ENCODE measurements at regions not wholly inside any gene's neighbourhood (a gene's known extent, or its start where the extent isn't known, plus 50 kb on each side); places are given as distances from the start of the nearest gene placed in this dataset.

DNA sequence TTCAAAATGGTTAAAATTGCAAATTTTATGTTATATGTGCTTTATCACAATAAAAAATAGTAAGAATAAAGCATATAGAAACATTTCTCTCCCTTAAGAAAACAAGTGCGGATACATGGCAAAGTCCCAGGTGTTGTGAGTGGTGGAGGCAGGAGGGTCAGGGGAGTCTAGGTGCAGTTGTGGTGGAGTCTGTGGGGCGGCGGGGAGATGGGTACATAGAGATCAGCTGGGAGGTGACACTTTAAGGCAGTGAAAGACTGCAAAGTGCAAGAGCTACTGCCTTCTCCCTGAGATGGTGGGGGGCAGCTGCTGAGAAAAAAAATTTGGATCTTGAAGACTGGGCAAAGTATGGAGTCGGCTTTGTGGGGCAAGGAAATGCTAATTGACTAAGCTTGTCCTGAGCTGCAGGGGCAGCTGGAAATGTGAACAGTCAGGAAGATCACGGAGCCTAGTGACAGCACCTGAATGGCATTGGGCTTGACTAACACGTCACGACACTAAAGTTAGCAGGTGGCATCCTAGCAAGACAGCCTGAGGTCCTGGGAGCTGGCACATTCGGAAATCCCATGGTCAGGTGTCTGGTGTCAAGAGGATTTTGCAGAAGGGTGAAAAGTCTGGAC is 72.9 kb upstream of the IRS2 start:
- Mint-ChIP-seq H3K36me3 (ENCODE audit: insufficient read depth, unreplicated experiment) (no peaks in the 10 kb centered on the region), H3K4me3 (ENCODE audit: unreplicated experiment) (no peak overlapping the region), H3K27ac (ENCODE audit: unreplicated experiment) (no peak overlapping the region), H3K9me3 (ENCODE audit: unreplicated experiment) (peaks cover 16% of the 10 kb centered on the region), H3K4me1 (ENCODE audit: low read depth, unreplicated experiment) (peaks cover 6% of the 10 kb centered on the region), H3K27me3 (ENCODE audit: insufficient read depth, unreplicated experiment) (peaks cover 14% of the 10 kb centered on the region)
- H3K9me3 ChIP-seq: no peaks in the 10 kb centered on the region
- intact Hi-C loops (cut with micrococcal nuclease; ENCODE audit: unreplicated experiment): no loop called here
- no peaks in the 10 kb centered on the region for H3K4me1 ChIP-seq
- no peak for TF ChIP-seq CTCF (IDR thresholded peaks at IDR 0.05; ENCODE audit: insufficient read depth in 1 of 2, low read depth in 1 of 2, low read length in 1 of 2, severe bottlenecking in 1 of 2, unreplicated experiment in 1 of 2)
- no TSS peak for BruUV-seq (replicated peaks)
- no peak for DNase-seq
- no peaks in the 10 kb centered on the region for H3K36me3 ChIP-seq (ENCODE audit: control insufficient read depth, insufficient read depth, low read length)
- POLR2A ChIA-PET: no interaction called here
- H3K4me3 ChIP-seq (ENCODE audit: low read depth, low read length): no peak overlapping the region
- H3K27me3 ChIP-seq (replicated peaks; ENCODE audit: control insufficient read depth, insufficient read depth, low read length): no peaks in the 10 kb centered on the region
- CTCF ChIA-PET: no interaction called here

DNA sequence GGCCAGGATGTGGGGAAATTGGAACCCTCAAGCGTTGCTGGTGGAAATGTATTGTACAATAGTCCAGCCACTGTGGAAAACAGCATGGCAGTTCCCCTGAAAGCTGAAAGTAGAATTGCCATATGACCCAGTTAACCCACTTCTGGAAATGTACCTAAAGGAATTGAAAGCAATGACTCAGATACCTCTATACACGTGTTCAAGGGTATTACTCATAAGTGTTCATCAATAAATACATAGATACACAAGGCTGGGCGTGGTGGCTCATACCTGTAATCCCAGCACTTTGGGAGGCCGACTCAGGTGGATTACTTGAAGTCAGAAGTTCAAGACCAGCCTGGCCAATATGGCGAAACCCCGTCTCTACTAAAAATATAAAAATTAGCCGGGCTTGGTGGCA is 71.9 kb upstream of the IRS2 start:
- H3K9me3 Mint-ChIP-seq (ENCODE audit: unreplicated experiment): peaks cover 16% of the 10 kb centered on the region
- no peaks in the 10 kb centered on the region for H3K27me3 ChIP-seq (replicated peaks; ENCODE audit: control insufficient read depth, insufficient read depth, low read length)
- H3K4me1 Mint-ChIP-seq (ENCODE audit: low read depth, unreplicated experiment): peaks cover 6% of the 10 kb centered on the region
- TF ChIP-seq CTCF (IDR thresholded peaks at IDR 0.05; ENCODE audit: insufficient read depth in 1 of 2, low read depth in 1 of 2, low read length in 1 of 2, severe bottlenecking in 1 of 2, unreplicated experiment in 1 of 2): no peak
- POLR2A ChIA-PET: no interaction called here
- no peak overlapping the region for H3K4me3 Mint-ChIP-seq (ENCODE audit: unreplicated experiment)
- H3K36me3 Mint-ChIP-seq (ENCODE audit: insufficient read depth, unreplicated experiment): no peaks in the 10 kb centered on the region
- intact Hi-C loops (cut with micrococcal nuclease; ENCODE audit: unreplicated experiment): no loop called here
- peaks cover 15% of the 10 kb centered on the region for H3K27me3 Mint-ChIP-seq (ENCODE audit: insufficient read depth, unreplicated experiment)
- CTCF ChIA-PET: no interaction called here
- H3K36me3 ChIP-seq (ENCODE audit: control insufficient read depth, insufficient read depth, low read length): no peaks in the 10 kb centered on the region
- BruUV-seq (replicated peaks): no TSS peak
- H3K4me1 ChIP-seq: no peaks in the 10 kb centered on the region
- H3K4me3 ChIP-seq (ENCODE audit: low read depth, low read length): no peak overlapping the region
- DNase-seq: no peak
- no peak overlapping the region for H3K27ac Mint-ChIP-seq (ENCODE audit: unreplicated experiment)
- H3K9me3 ChIP-seq: no peaks in the 10 kb centered on the region

DNA sequence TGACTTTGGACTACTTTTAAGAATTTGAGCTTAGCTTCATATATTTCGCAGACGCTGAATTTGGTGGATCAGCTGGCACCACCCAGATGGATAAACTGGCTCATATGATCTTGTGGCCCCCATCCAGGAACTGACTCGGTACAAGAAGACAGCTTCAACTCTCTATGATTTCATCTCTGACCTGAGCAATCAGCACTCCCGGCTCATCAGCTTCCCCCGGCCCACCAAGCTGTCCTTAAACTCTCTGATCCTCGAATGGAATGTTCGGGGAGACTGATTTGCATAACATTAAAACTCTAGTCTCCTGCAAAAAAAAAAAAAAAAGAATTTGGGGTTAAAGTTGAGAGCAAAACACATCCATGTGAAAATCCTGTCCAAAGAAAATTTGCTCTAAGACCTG is 71.4 kb upstream of the IRS2 start:
- TF ChIP-seq CTCF (IDR thresholded peaks at IDR 0.05; ENCODE audit: insufficient read depth in 1 of 2, low read depth in 1 of 2, low read length in 1 of 2, severe bottlenecking in 1 of 2, unreplicated experiment in 1 of 2): no peak
- no peaks in the 10 kb centered on the region for H3K27me3 ChIP-seq (replicated peaks; ENCODE audit: control insufficient read depth, insufficient read depth, low read length)
- CTCF ChIA-PET: no interaction called here
- Mint-ChIP-seq H3K4me3 (ENCODE audit: unreplicated experiment) (no peak overlapping the region), H3K9me3 (ENCODE audit: unreplicated experiment) (peaks cover 16% of the 10 kb centered on the region), H3K36me3 (ENCODE audit: insufficient read depth, unreplicated experiment) (no peaks in the 10 kb centered on the region), H3K27ac (ENCODE audit: unreplicated experiment) (no peak overlapping the region), H3K27me3 (ENCODE audit: insufficient read depth, unreplicated experiment) (peaks cover 17% of the 10 kb centered on the region), H3K4me1 (ENCODE audit: low read depth, unreplicated experiment) (peaks cover 6% of the 10 kb centered on the region)
- no peaks in the 10 kb centered on the region for H3K36me3 ChIP-seq (ENCODE audit: control insufficient read depth, insufficient read depth, low read length)
- no peaks in the 10 kb centered on the region for H3K9me3 ChIP-seq
- BruUV-seq (replicated peaks): no TSS peak
- H3K4me1 ChIP-seq: no peaks in the 10 kb centered on the region
- intact Hi-C loops (cut with micrococcal nuclease; ENCODE audit: unreplicated experiment): no loop called here
- H3K4me3 ChIP-seq (ENCODE audit: low read depth, low read length): no peak overlapping the region
- POLR2A ChIA-PET: no interaction called here
- no peak for DNase-seq
